Mesenchymal stem cell (in vitro differentiated cells and primary cell): ENCODE measurements at regions not wholly inside any gene's neighbourhood (a gene's known extent, or its start where the extent isn't known, plus 50 kb on each side); places are given as distances from the start of the nearest gene placed in this dataset.
"Not testable (repeated sequence)": the region's sequence is repeated elsewhere in the genome, so short reads cannot be mapped to it uniquely, and the experiment has no call there.

Experiments used
- DNase-seq: peaks from one replicate; pipeline ENCODE4 v3.0.0-alpha.2; 2013
- H2AFZ ChIP-seq: one replicate; pipeline ENCODE4 v1.6.1; 2013; ENCODE audit warnings: low read depth, mild to moderate bottlenecking, control low read depth, inconsistent platforms, low read length, moderate library complexity
- H2AK5ac ChIP-seq: 2 replicates; pipeline ENCODE4 v1.6.1; 2013; ENCODE audit warnings: low read length, moderate library complexity, mild to moderate bottlenecking, inconsistent platforms; ENCODE audit not compliant: severe bottlenecking
- H2BK120ac ChIP-seq: one replicate; pipeline ENCODE4 v1.6.1; 2013; ENCODE audit warnings: low read depth, mild to moderate bottlenecking, inconsistent platforms, low read length, moderate library complexity
- H2BK12ac ChIP-seq, 2 experiments: one replicate each; pipeline ENCODE4 v1.6.1; 2013; ENCODE audit warnings: inconsistent platforms in 2 of 2, low read length in 2 of 2, mild to moderate bottlenecking in 2 of 2, moderate library complexity in 2 of 2, control low read depth in 1 of 2
- H2BK15ac ChIP-seq: one replicate; pipeline ENCODE4 v1.6.1; 2013; ENCODE audit warnings: mild to moderate bottlenecking, low read depth, inconsistent platforms; ENCODE audit not compliant: poor library complexity, severe bottlenecking
- H2BK5ac ChIP-seq: 2 replicates; pipeline ENCODE4 v1.6.1; 2013; ENCODE audit warnings: low read depth, mild to moderate bottlenecking, low read length, control low read depth, inconsistent platforms; ENCODE audit not compliant: poor library complexity, severe bottlenecking
- H3K14ac ChIP-seq, 2 experiments: one replicate each; pipeline ENCODE4 v1.6.1; 2013; ENCODE audit warnings: inconsistent platforms in 2 of 2, low read length in 2 of 2, control low read depth in 1 of 2, mild to moderate bottlenecking in 1 of 2, moderate library complexity in 1 of 2
- H3K18ac ChIP-seq, 2 experiments: one replicate each; pipeline ENCODE4 v1.6.1; 2013; ENCODE audit warnings: inconsistent platforms in 2 of 2, low read length in 2 of 2, control low read depth in 1 of 2, low read depth in 1 of 2, mild to moderate bottlenecking in 1 of 2
- H3K23ac ChIP-seq, 2 experiments: one replicate each; pipeline ENCODE4 v1.6.1; 2013; ENCODE audit warnings: inconsistent platforms in 2 of 2, low read length in 2 of 2, mild to moderate bottlenecking in 2 of 2, moderate library complexity in 2 of 2, control low read depth in 1 of 2
- H3K27ac ChIP-seq: 2 replicates; pipeline ENCODE4 v1.5.1; 2013; ENCODE audit warnings: mild to moderate bottlenecking, moderate library complexity, low read length, control low read depth, inconsistent platforms; ENCODE audit not compliant: poor library complexity, severe bottlenecking
- H3K27me3 ChIP-seq, 2 experiments: 2 replicates each; pipeline versions ENCODE4 v1.6.1 to v1.7.0; 2013; ENCODE audit warnings: low read length in 2 of 2, mild to moderate bottlenecking in 2 of 2, moderate library complexity in 2 of 2, control low read depth in 1 of 2, inconsistent platforms in 1 of 2; ENCODE audit not compliant: control insufficient read depth in 1 of 2, insufficient read depth in 1 of 2
- H3K36me3 ChIP-seq, 2 experiments: 2 replicates each; pipeline versions ENCODE4 v1.6.1 to v1.7.0; 2013; ENCODE audit warnings: low read length in 2 of 2, control low read depth in 1 of 2, inconsistent platforms in 1 of 2, low read depth in 1 of 2, mild to moderate bottlenecking in 1 of 2; ENCODE audit not compliant: insufficient read depth in 2 of 2, control insufficient read depth in 1 of 2
- H3K4ac ChIP-seq, 2 experiments: one replicate each; pipeline ENCODE4 v1.6.1; 2013; ENCODE audit warnings: inconsistent platforms in 2 of 2, low read length in 2 of 2, mild to moderate bottlenecking in 2 of 2, moderate library complexity in 2 of 2, control low read depth in 1 of 2, low read depth in 1 of 2
- H3K4me1 ChIP-seq: 2 replicates; pipeline ENCODE4 v1.6.1; 2013; ENCODE audit warnings: low read depth, low read length, control low read depth; ENCODE audit not compliant: control insufficient read depth, insufficient read depth
- H3K4me2 ChIP-seq: 2 replicates; pipeline ENCODE4 v1.6.1; 2013; ENCODE audit warnings: low read length, mild to moderate bottlenecking, inconsistent platforms; ENCODE audit not compliant: poor library complexity, severe bottlenecking
- H3K4me3 ChIP-seq, 2 experiments: 2 replicates each; pipeline versions ENCODE4 v1.5.1 to v1.7.0; 2013; ENCODE audit warnings: low read length in 2 of 2, mild to moderate bottlenecking in 2 of 2, control low read depth in 1 of 2, low read depth in 1 of 2; ENCODE audit not compliant: insufficient read depth in 1 of 2
- H3K79me1 ChIP-seq: replicated peaks from 2 replicates; pipeline ENCODE4 v1.6.1; 2013; ENCODE audit warnings: mild to moderate bottlenecking, control low read depth, low read length, inconsistent platforms; ENCODE audit not compliant: poor library complexity, severe bottlenecking
- H3K9ac ChIP-seq: 2 replicates; pipeline ENCODE4 v1.7.0; 2013; ENCODE audit warnings: mild to moderate bottlenecking, low read length, moderate library complexity
- H3K9me3 ChIP-seq: 2 replicates; pipeline ENCODE4 v1.7.0; 2013; ENCODE audit warnings: mild to moderate bottlenecking, low read length; ENCODE audit not compliant: control insufficient read depth
- H4K8ac ChIP-seq: one replicate; pipeline ENCODE4 v1.6.1; 2013; ENCODE audit warnings: inconsistent platforms, mild to moderate bottlenecking, low read length, moderate library complexity
- H4K91ac ChIP-seq: one replicate; pipeline ENCODE4 v1.6.1; 2013; ENCODE audit warnings: mild to moderate bottlenecking, low read length, inconsistent platforms
- WGBS: methylation state at CpG from one replicate; pipeline ENCODE4 v1.1.7; 2013; ENCODE audit warnings: mixed read lengths; 5-methylcytosine and 5-hydroxymethylcytosine counted together

DNA sequence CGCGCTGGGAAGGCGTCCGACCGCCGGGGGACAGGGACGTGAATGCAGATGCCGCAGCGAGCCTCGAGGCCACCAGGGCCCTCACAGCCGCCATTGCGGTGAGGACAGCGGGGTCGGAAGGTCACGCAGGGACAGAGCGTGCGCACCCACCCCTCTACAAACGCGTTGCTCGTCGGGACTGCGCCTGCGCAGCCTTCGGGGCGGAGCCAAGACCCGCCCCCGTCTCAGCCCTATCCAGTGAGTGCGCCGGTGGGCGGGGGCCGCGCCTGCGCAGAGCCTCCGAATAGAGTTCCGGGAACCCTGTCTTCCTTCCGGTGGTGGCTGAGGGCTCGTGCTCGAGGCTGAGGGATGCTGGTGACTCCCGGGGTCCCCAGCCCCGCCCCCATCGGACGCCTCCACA is 5393.1 kb upstream of the TPTE start:
- H3K9me3 ChIP-seq, H2BK12ac ChIP-seq, H3K27ac ChIP-seq, H4K91ac ChIP-seq, H2BK5ac ChIP-seq, H3K14ac ChIP-seq, H3K4ac ChIP-seq, H3K27me3 ChIP-seq, H2AK5ac ChIP-seq, H2BK15ac ChIP-seq, H3K79me1 ChIP-seq, H3K36me3 ChIP-seq, H2BK120ac ChIP-seq, H2AFZ ChIP-seq, H3K4me2 ChIP-seq, H3K23ac ChIP-seq, H3K4me1 ChIP-seq, H3K18ac ChIP-seq: not testable (repeated sequence)
- Histone ChIP-seq H4K8ac (peak overlapping the region; percentile 41), H3K9ac (peak overlapping the region; percentile 57), H3K4me3 (peak overlapping the region; percentile 62)
- DNase-seq: peak; percentile 86
- WGBS: no CpG with 5 or more reads among the region's 42 CpGs

DNA sequence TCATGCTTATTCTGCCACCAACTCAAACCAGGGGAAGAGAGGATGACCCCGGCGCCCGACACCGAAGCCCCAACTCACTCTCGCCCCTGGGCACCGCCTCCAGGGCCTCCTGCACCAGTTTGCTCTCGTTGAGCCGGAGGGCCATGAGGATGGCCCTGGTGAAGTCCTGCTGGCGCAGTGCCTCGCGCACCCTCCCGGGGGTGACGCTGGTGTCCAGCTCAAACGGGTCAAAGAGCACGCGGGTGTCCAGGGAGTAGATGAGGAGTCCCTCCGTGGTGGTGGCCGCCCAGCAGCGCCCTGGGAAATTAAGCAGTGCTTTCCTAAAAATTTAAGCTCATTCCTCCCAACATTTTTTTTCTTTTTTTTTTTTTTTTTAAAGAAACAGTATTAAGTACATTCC is 5387.6 kb upstream of the TPTE start:
- not testable (repeated sequence) for H2AK5ac ChIP-seq, H3K36me3 ChIP-seq, H3K27me3 ChIP-seq, H2BK12ac ChIP-seq, H3K23ac ChIP-seq, H3K79me1 ChIP-seq, H2AFZ ChIP-seq, H2BK5ac ChIP-seq, H3K18ac ChIP-seq, H4K8ac ChIP-seq, H4K91ac ChIP-seq, H2BK120ac ChIP-seq, H3K9ac ChIP-seq, H3K4me1 ChIP-seq, H3K4me2 ChIP-seq, H3K4me3 ChIP-seq, H3K4ac ChIP-seq, DNase-seq, H2BK15ac ChIP-seq, H3K14ac ChIP-seq, H3K27ac ChIP-seq, H3K9me3 ChIP-seq
- no CpG with 5 or more reads among the region's 19 CpGs for WGBS

DNA sequence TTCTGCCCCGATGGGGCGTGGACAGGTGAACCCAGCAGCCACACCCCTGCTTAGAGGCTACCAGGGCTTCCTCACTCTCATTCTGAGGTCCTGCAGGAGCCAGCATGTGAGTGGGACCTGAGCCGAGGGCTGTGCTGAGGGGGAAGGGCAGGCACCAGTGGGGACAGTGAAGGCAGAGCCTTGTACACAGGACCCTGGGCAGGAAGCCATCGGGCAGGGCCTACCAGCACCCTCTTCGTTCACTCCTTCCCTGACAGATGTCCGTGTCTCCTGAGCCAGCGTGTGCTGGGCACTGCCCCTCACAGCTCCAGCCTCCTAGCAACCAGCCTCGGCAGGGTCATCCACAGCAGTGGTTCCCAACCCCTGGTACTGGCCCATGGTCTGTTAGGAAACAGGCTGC is 5385.0 kb upstream of the TPTE start:
- not testable (repeated sequence) for H3K27ac ChIP-seq, DNase-seq, H3K9me3 ChIP-seq, H2BK15ac ChIP-seq, H3K79me1 ChIP-seq, H2BK120ac ChIP-seq, H3K36me3 ChIP-seq, H3K4me3 ChIP-seq, H3K14ac ChIP-seq, H3K9ac ChIP-seq, H2BK5ac ChIP-seq, H3K27me3 ChIP-seq, H2BK12ac ChIP-seq, H3K4ac ChIP-seq, H2AK5ac ChIP-seq, H4K8ac ChIP-seq, H3K4me1 ChIP-seq, H2AFZ ChIP-seq, H3K23ac ChIP-seq, H4K91ac ChIP-seq, H3K18ac ChIP-seq, H3K4me2 ChIP-seq
- no CpG with 5 or more reads among the region's 8 CpGs for WGBS

DNA sequence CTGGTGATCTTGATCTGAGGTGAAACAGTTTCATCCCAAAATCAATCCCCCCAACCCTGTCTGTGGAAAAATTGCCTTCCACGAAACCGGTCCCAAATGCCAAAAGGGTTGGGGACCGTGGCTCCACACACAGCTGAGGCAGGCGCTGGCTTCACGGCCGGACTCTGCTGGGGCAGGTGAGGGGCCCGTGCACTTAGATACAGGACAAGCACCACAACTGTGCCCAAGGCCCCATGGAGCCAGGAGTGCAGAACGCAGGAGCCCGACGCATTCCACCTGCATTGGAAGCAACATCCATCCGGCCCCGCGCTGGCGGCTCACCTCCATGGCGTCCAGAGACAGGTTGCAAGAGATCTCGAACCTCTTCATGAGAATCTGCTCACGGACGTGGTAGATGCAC is 5384.4 kb upstream of the TPTE start:
- not testable (repeated sequence) for H3K4me3 ChIP-seq, H3K36me3 ChIP-seq, H2BK12ac ChIP-seq, H2BK5ac ChIP-seq, H4K8ac ChIP-seq, H2BK120ac ChIP-seq, H3K27me3 ChIP-seq, H3K4ac ChIP-seq, H3K27ac ChIP-seq, H2AK5ac ChIP-seq, DNase-seq, H3K9me3 ChIP-seq, H3K4me2 ChIP-seq, H3K18ac ChIP-seq, H3K79me1 ChIP-seq, H3K9ac ChIP-seq, H3K4me1 ChIP-seq, H2BK15ac ChIP-seq, H3K14ac ChIP-seq, H3K23ac ChIP-seq, H2AFZ ChIP-seq, H4K91ac ChIP-seq
- no CpG with 5 or more reads among the region's 18 CpGs for WGBS
